ENCODE measurements at regions not wholly inside any gene's neighbourhood (a gene's known extent, or its start where the extent isn't known, plus 50 kb on each side); places are given as distances from the start of the nearest gene placed in this dataset.

DNA sequence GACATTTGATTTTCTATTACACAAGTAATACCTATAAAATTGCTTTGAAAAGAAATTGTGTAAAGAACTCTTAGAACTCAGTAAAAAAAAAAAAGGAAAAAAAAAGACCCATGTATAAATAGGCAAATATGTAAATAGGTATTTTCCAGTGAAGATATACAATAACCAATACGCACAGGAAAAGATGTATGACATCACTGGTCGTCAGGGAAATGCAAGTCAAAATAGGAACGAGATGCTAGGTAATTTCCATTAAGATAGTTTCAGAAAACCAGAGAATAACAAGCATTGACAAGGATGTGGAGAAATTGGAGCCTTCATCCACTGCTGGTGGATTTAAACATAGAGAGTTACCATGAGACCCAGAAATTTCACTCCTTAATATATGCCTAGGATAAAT is 708.8 kb downstream of the MTRR start:
- CTCF ChIA-PET (ENCODE audit: unreplicated experiment) = no interaction called here
- H3K79me2 ChIP-seq (ENCODE audit: insufficient read depth, low read depth, low read length) = no peaks in the 10 kb centered on the region
- no peak for TF ChIP-seq EZH2phosphoT487 (IDR thresholded peaks at IDR 0.05; ENCODE audit: borderline replicate concordance, low read depth, low read length)
- TF ChIP-seq, protein P1, sequence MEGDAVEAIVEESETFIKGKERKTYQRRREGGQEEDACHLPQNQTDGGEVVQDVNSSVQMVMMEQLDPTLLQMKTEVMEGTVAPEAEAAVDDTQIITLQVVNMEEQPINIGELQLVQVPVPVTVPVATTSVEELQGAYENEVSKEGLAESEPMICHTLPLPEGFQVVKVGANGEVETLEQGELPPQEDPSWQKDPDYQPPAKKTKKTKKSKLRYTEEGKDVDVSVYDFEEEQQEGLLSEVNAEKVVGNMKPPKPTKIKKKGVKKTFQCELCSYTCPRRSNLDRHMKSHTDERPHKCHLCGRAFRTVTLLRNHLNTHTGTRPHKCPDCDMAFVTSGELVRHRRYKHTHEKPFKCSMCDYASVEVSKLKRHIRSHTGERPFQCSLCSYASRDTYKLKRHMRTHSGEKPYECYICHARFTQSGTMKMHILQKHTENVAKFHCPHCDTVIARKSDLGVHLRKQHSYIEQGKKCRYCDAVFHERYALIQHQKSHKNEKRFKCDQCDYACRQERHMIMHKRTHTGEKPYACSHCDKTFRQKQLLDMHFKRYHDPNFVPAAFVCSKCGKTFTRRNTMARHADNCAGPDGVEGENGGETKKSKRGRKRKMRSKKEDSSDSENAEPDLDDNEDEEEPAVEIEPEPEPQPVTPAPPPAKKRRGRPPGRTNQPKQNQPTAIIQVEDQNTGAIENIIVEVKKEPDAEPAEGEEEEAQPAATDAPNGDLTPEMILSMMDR (conservative IDR thresholded peaks at IDR 0.05; ENCODE audit: low read length) = no peak

DNA sequence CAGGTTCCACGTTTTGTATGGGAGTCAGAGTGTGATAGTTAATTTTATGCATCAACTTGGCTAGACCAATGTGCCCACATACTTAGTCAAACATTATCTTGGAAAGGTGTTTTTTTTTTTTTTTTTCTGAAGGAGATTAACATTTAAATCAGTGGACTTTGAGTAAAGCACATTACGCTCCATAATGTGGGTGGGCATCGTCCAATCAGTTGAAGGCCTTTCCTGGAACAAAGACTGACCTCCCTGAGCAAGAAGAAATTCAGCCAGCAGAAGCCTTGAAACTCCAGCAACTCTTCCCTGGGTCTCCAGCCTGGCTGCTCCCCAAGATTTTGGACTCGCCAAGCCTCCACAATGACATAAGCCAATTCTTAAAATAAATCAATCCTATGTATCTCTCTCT is 711.4 kb downstream of the MTRR start:
- H3K79me2 ChIP-seq (ENCODE audit: insufficient read depth, low read depth, low read length) = no peaks in the 10 kb centered on the region
- intact Hi-C loops (cut with micrococcal nuclease; ENCODE audit: unreplicated experiment) = no loop called here
- H3K4me2 ChIP-seq (ENCODE audit: low read length) = no peak overlapping the region
- H2AFZ ChIP-seq (ENCODE audit: low read length) = no peak overlapping the region
- H3K4me3 ChIP-seq (ENCODE audit: low read depth, low read length, poor library complexity, severe bottlenecking) = no peak overlapping the region
- H4K20me1 ChIP-seq (ENCODE audit: insufficient read depth, low read length) = no peaks in the 10 kb centered on the region
- H3K4me1 ChIP-seq (ENCODE audit: insufficient read depth, low read length, poor library complexity, severe bottlenecking) = no peaks in the 10 kb centered on the region
- no peak for DNase-seq (ENCODE audit: low spot score)
- POLR2A ChIA-PET = no interaction called here
- no peak overlapping the region for H3K27ac ChIP-seq (ENCODE audit: low read depth, low read length, poor library complexity, severe bottlenecking)
- TF ChIP-seq EZH2phosphoT487 (IDR thresholded peaks at IDR 0.05; ENCODE audit: borderline replicate concordance, low read depth, low read length) = no peak
- TF ChIP-seq, protein P1 (conservative IDR thresholded peaks at IDR 0.05; ENCODE audit: low read length) = no peak
- CTCF ChIA-PET (ENCODE audit: unreplicated experiment) = no interaction called here
- H3K36me3 ChIP-seq (ENCODE audit: insufficient read depth, low read length) = no peaks in the 10 kb centered on the region
- no peaks in the 10 kb centered on the region for H3K9me2 ChIP-seq (ENCODE audit: insufficient read depth, low read length)
- H3K9me3 ChIP-seq (ENCODE audit: low read length) = no peaks in the 10 kb centered on the region
- no TSS peak for BruUV-seq (replicated peaks)

More for the DNA sequence above, 708.8 kb downstream of the MTRR start:
- H3K9me2 ChIP-seq (ENCODE audit: insufficient read depth, low read length) = no peaks in the 10 kb centered on the region
- intact Hi-C loops (cut with micrococcal nuclease; ENCODE audit: unreplicated experiment) = no loop called here
- no peaks in the 10 kb centered on the region for H4K20me1 ChIP-seq (ENCODE audit: insufficient read depth, low read length)
- DNase-seq (ENCODE audit: low spot score) = no peak
- no peaks in the 10 kb centered on the region for H3K36me3 ChIP-seq (ENCODE audit: insufficient read depth, low read length)
- no peaks in the 10 kb centered on the region for H3K4me1 ChIP-seq (ENCODE audit: insufficient read depth, low read length, poor library complexity, severe bottlenecking)
- POLR2A ChIA-PET = no interaction called here
- H3K4me2 ChIP-seq (ENCODE audit: low read length) = no peak overlapping the region
- no TSS peak for BruUV-seq (replicated peaks)
- no peak overlapping the region for H3K4me3 ChIP-seq (ENCODE audit: low read depth, low read length, poor library complexity, severe bottlenecking)
- no peaks in the 10 kb centered on the region for H3K9me3 ChIP-seq (ENCODE audit: low read length)
- H3K27ac ChIP-seq (ENCODE audit: low read depth, low read length, poor library complexity, severe bottlenecking) = no peak overlapping the region
- H2AFZ ChIP-seq (ENCODE audit: low read length) = no peak overlapping the region

DNA sequence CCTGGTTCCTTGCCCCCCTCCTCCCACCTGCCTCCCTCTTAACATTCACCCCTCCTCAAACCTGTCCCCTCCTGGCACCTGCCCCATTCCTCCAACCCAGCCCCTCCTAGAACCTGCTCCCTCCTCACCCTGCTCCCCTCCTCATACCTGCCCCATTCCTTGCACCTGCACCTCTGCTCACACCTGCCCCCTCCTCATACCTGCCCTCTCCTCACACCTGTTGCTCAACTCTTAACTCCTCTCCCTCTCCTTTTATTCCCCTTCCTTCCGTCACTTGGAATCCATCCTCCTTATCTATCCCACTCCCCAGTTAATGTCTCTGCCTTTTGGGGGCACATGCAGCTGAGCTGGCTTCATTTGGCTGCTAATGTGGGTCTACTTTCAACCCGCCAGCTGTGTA is 712.1 kb downstream of the MTRR start:
- POLR2A ChIA-PET = no interaction called here
- H4K20me1 ChIP-seq (ENCODE audit: insufficient read depth, low read length) = no peaks in the 10 kb centered on the region

More for the DNA sequence above, 712.1 kb downstream of the MTRR start:
- no peak for TF ChIP-seq EZH2phosphoT487 (IDR thresholded peaks at IDR 0.05; ENCODE audit: borderline replicate concordance, low read depth, low read length)
- TF ChIP-seq, protein P1 (conservative IDR thresholded peaks at IDR 0.05; ENCODE audit: low read length) = no peak
- H3K36me3 ChIP-seq (ENCODE audit: insufficient read depth, low read length) = no peaks in the 10 kb centered on the region
- intact Hi-C loops (cut with micrococcal nuclease; ENCODE audit: unreplicated experiment) = no loop called here
- H3K79me2 ChIP-seq (ENCODE audit: insufficient read depth, low read depth, low read length) = no peaks in the 10 kb centered on the region
- no peak overlapping the region for H3K4me3 ChIP-seq (ENCODE audit: low read depth, low read length, poor library complexity, severe bottlenecking)
- DNase-seq (ENCODE audit: low spot score) = no peak
- no peak overlapping the region for H2AFZ ChIP-seq (ENCODE audit: low read length)
- no peaks in the 10 kb centered on the region for H3K9me2 ChIP-seq (ENCODE audit: insufficient read depth, low read length)
- no TSS peak for BruUV-seq (replicated peaks)
- CTCF ChIA-PET (ENCODE audit: unreplicated experiment) = no interaction called here
- no peak overlapping the region for H3K4me2 ChIP-seq (ENCODE audit: low read length)
- H3K27ac ChIP-seq (ENCODE audit: low read depth, low read length, poor library complexity, severe bottlenecking) = no peak overlapping the region
- H3K9me3 ChIP-seq (ENCODE audit: low read length) = no peaks in the 10 kb centered on the region
- no peaks in the 10 kb centered on the region for H3K4me1 ChIP-seq (ENCODE audit: insufficient read depth, low read length, poor library complexity, severe bottlenecking)
